K562 (cell line): ENCODE measurements at regions not wholly inside any gene's neighbourhood (a gene's known extent, or its start where the extent isn't known, plus 50 kb on each side); places are given as distances from the start of the nearest gene placed in this dataset.

ENCODE experiments used
- ATAC-seq: fragments of 200-7000 bp; cut with Tn5 transposase; 3 replicates; pipeline ENCODE4 v1.9.1; 2020; ENCODE audit warnings: moderate library complexity
- BruUV-seq: library from RNA; stranded (reverse); fragments of 400-500 nt; replicated peaks from 2 replicates; lab custom pipeline; 2021; lab: Mats Ljungman, UMichigan
- CTCF ChIA-PET: fragments of 300-600 bp; formaldehyde crosslinking; extraction: SDS; loops from one replicate; lab custom pipeline; 2021; ENCODE audit warnings: low intra/inter-chr PET ratio; lab: Yijun Ruan, JAX
- POLR2A ChIA-PET: fragments of 300-600, 350-650 bp; sonication (Branson Sonifier 250); formaldehyde crosslinking; extraction: SDS; loops from one replicate; lab custom pipeline; 2021; ENCODE audit warnings: antibody characterized with exemption, inconsistent platforms; lab: Yijun Ruan, JAX
- DNase-seq, 4 experiments: peaks; one replicate each; pipeline versions ENCODE4 v3.0.0 to v3.0.0-alpha.2; 2011 to 2018; ENCODE audit warnings: low spot score in 3 of 4, mixed read lengths in 3 of 4; ENCODE audit errors: extremely low read depth in 1 of 4
- FAIRE-seq: peaks from 2 replicates; lab custom pipeline; 2011; peaks lifted over from hg19 to GRCh38; lab: Jason Lieb, UNC
- H2AFZ ChIP-seq: 2 replicates; pipeline ENCODE4 v1.6.0; 2011; ENCODE audit warnings: low read depth, low read length, control low read depth, inconsistent platforms
- H3K27ac ChIP-seq: fragments of 200-600 bp; 3 replicates; pipeline ENCODE4 v1.8.0; 2011; ENCODE audit warnings: low read depth, mild to moderate bottlenecking, control low read depth, inconsistent platforms, low read length, moderate library complexity, mixed read lengths; ENCODE audit errors: extremely low read depth
- H3K27me3 ChIP-seq, 2 experiments: fragments of 300-600 bp in 1 of 2; 2 replicates in 1 of 2; 3 replicates in 1 of 2; pipeline versions ENCODE4 v1.6.0 to v1.8.0; 2011; ENCODE audit warnings: inconsistent platforms in 2 of 2, low read length in 2 of 2, mild to moderate bottlenecking in 1 of 2, mixed read lengths in 1 of 2, moderate library complexity in 1 of 2; ENCODE audit not compliant: control insufficient read depth in 2 of 2, insufficient read depth in 2 of 2
- H3K36me3 ChIP-seq: fragments of 300-600 bp; 3 replicates; pipeline ENCODE4 v1.8.0; 2011; ENCODE audit warnings: mild to moderate bottlenecking, low read length, inconsistent platforms; ENCODE audit not compliant: control insufficient read depth, insufficient read depth
- H3K4me1 ChIP-seq, 2 experiments: fragments of 200-600 bp in 1 of 2; replicated peaks in 1 of 2; 2 replicates in 1 of 2; 3 replicates in 1 of 2; pipeline versions ENCODE4 v1.5.1 to v1.8.0; 2011; ENCODE audit warnings: inconsistent platforms in 2 of 2, low read length in 2 of 2, mild to moderate bottlenecking in 1 of 2, mixed read lengths in 1 of 2, moderate library complexity in 1 of 2; ENCODE audit not compliant: control insufficient read depth in 2 of 2, insufficient read depth in 2 of 2
- H3K4me2 ChIP-seq: 2 replicates; pipeline ENCODE4 v1.6.1; 2011; ENCODE audit warnings: low read length, control low read depth, inconsistent platforms, mixed read lengths; ENCODE audit not compliant: insufficient read depth
- H3K4me3 ChIP-seq: fragments of 200-600 bp; sonication (generic), shearing (Covaris generic); 2 replicates; pipeline ENCODE4 v1.5.1; 2016; ENCODE audit warnings: control low read depth, inconsistent platforms
- H3K79me2 ChIP-seq: fragments of 200-600 bp; 3 replicates; pipeline ENCODE4 v1.8.0; 2011; ENCODE audit warnings: low read length, inconsistent platforms; ENCODE audit not compliant: control insufficient read depth, insufficient read depth
- H3K9ac ChIP-seq, 2 experiments: 2 replicates each; pipeline versions ENCODE4 v1.6.0 to v1.6.1; 2011; ENCODE audit warnings: low read depth in 2 of 2, low read length in 2 of 2, control low read depth in 1 of 2, inconsistent platforms in 1 of 2, mild to moderate bottlenecking in 1 of 2, mixed read lengths in 1 of 2; ENCODE audit not compliant: insufficient read depth in 1 of 2
- H3K9me1 ChIP-seq: one replicate; pipeline ENCODE4 v1.6.0; 2011; ENCODE audit warnings: inconsistent platforms, mild to moderate bottlenecking, low read length, moderate library complexity; ENCODE audit not compliant: control insufficient read depth, insufficient read depth
- H3K9me3 ChIP-seq: replicated peaks from 2 replicates; pipeline ENCODE4 v1.5.1; 2011; ENCODE audit warnings: low read depth, low read length, inconsistent platforms; ENCODE audit not compliant: control insufficient read depth, insufficient read depth
- H4K20me1 ChIP-seq: replicated peaks from 2 replicates; pipeline ENCODE4 v1.6.1; 2011; ENCODE audit warnings: low read length, inconsistent platforms, mixed read lengths; ENCODE audit not compliant: control insufficient read depth, insufficient read depth
- BDP1 ChIP-seq: IDR thresholded peaks from 3 replicates; pipeline ENCODE4 v1.6.1; 2011; ENCODE audit not compliant: insufficient read length, insufficient read depth
- BHLHE40 ChIP-seq: IDR thresholded peaks from 2 replicates; pipeline ENCODE4 v1.6.1; 2011; ENCODE audit warnings: low read length, improper control_type of control experiment
- CBX3 ChIP-seq, 2 experiments: IDR thresholded peaks; 1 replicate in 1 of 2; 2 replicates in 1 of 2; pipeline ENCODE4 v1.6.1; 2012; ENCODE audit warnings: inconsistent platforms in 2 of 2, low read length in 2 of 2, borderline replicate concordance in 1 of 2, control low read depth in 1 of 2
- DDX20 ChIP-seq: fragments of 450-650 bp; IDR thresholded peaks from 2 replicates; pipeline ENCODE4 v1.6.1; 2016; ENCODE audit warnings: missing genetic modification characterization, low read depth, mild to moderate bottlenecking, missing compliant biosample characterization, moderate library complexity
- HDAC6 ChIP-seq: IDR thresholded peaks from 2 replicates; pipeline ENCODE4 v1.6.1; 2012; ENCODE audit warnings: low read depth, mild to moderate bottlenecking, control low read depth, inconsistent platforms, low read length, moderate library complexity
- HNRNPUL1 ChIP-seq: fragments of 200-400 bp; formaldehyde crosslinking; IDR thresholded peaks from 2 replicates; pipeline ENCODE4 v1.6.1; 2017; ENCODE audit warnings: low read length
- LCOR ChIP-seq: sonication (generic); formaldehyde crosslinking; IDR thresholded peaks from 2 replicates; pipeline ENCODE4 v1.8.0; 2022; ENCODE audit warnings: mild to moderate bottlenecking, missing genetic modification reagents
- MTA3 ChIP-seq: fragments of 450-650 bp; formaldehyde crosslinking; IDR thresholded peaks from 2 replicates; pipeline ENCODE4 v1.6.1; 2017; ENCODE audit warnings: mild to moderate bottlenecking, borderline replicate concordance
- RAD21 ChIP-seq, 2 experiments: fragments of 250-450 bp in 1 of 2; fragments of 450-650 bp in 1 of 2; sonication (Bioruptor Pico) in 1 of 2; formaldehyde crosslinking in 1 of 2; IDR thresholded peaks in 1 of 2; conservative IDR thresholded peaks in 1 of 2; 2 replicates each; pipeline versions ENCODE4 v1.4.0 to v1.8.0; 2020 to 2022; ENCODE audit warnings: mild to moderate bottlenecking in 2 of 2, moderate library complexity in 1 of 2
- RFX7 ChIP-seq: fragments of 250-450 bp; sonication (Bioruptor Pico); IDR thresholded peaks from 2 replicates; pipeline ENCODE4 v1.5.1; 2021; ENCODE audit warnings: mild to moderate bottlenecking
- SFPQ ChIP-seq: fragments of 200-400 bp; formaldehyde crosslinking; IDR thresholded peaks from 2 replicates; pipeline ENCODE4 v1.6.1; 2017; ENCODE audit warnings: mild to moderate bottlenecking, low read depth, low read length, moderate library complexity
- USF2 ChIP-seq: sonication (generic); formaldehyde crosslinking; IDR thresholded peaks from 2 replicates; pipeline ENCODE4 v1.5.0; 2020; ENCODE audit warnings: missing genetic modification reagents
- YBX1 ChIP-seq: fragments of 450-650 bp; IDR thresholded peaks from 2 replicates; pipeline ENCODE4 v1.7.1; 2016; ENCODE audit warnings: mild to moderate bottlenecking
- ZNF133 ChIP-seq: fragments of 250-450 bp; sonication (Bioruptor Pico); IDR thresholded peaks from 2 replicates; pipeline ENCODE4 v1.4.0; 2020; ENCODE audit warnings: mild to moderate bottlenecking
- ZNF184 ChIP-seq: sonication (generic); formaldehyde crosslinking; IDR thresholded peaks from 2 replicates; pipeline ENCODE4 v1.5.0; 2020; ENCODE audit warnings: missing genetic modification reagents
- ZZZ3 ChIP-seq: fragments of 450-650 bp; IDR thresholded peaks from 2 replicates; pipeline ENCODE4 v1.6.1; 2016; ENCODE audit warnings: antibody characterized with exemption, mild to moderate bottlenecking, moderate library complexity
- WGBS: fragments of 100-300 bp; shearing (Covaris generic); methylation state at CpG from one replicate; pipeline ENCODE4 v1.1.6; 2016; ENCODE audit warnings: low coverage, mixed read lengths; ENCODE audit not compliant: insufficient coverage; ENCODE audit errors: missing lambda C conversion rate; 5-methylcytosine and 5-hydroxymethylcytosine counted together
- in situ Hi-C: fragments of 300-500 bp; cut with MboI; formaldehyde crosslinking; loops from 4 replicates; pipeline ENCODE4 v1.15.0; 2018; ENCODE audit warnings: inconsistent platforms, mixed read lengths
- intact Hi-C: fragments of 100-400 bp; cut with micrococcal nuclease; formaldehyde crosslinking; loops from 2 replicates; pipeline ENCODE4 v1.14.2; 2022

DNA sequence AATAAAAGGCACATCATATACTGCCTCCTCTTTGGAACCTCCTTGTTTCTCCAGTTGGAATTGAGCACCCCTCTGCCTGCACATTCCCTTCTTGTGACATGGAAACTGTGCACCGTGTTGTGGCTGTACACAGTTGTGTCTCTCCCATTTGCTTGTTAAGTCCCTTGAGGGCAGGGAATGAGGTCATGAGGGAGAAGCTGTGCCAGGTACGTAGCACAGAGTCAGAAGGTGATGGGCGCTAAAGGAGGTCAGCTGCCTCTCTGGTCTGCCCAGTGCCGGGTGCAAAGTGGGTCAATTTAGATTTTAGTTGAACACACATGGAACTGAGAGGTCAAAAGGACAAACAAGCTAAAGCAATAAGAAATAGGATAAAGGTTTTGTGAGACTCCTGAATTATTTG is 124.4 kb downstream of the FAM43A start:
- in situ Hi-C loops: no loop called here
- BruUV-seq: no TSS peak
- H3K9me3 ChIP-seq: no peaks in the 10 kb centered on the region
- no peak for TF ChIP-seq CBX3 (IDR thresholded peaks at IDR 0.05; ENCODE audit: borderline replicate concordance in 1 of 2, low read length in 2 of 2)
- TF ChIP-seq RFX7: no peak
- TF ChIP-seq RAD21 (CRISPR knock-in tag; conservative IDR thresholded peaks at IDR 0.05 in 1 of 2, IDR thresholded peaks at IDR 0.05 in 1 of 2): no peak
- TF ChIP-seq BDP1: no peak
- TF ChIP-seq MTA3: no peak
- TF ChIP-seq, all 486 proteins: peak for 0
- ATAC-seq: no peak
- no peaks in the 10 kb centered on the region for H4K20me1 ChIP-seq
- no peaks in the 10 kb centered on the region for H3K4me1 ChIP-seq
- intact Hi-C loops: no loop called here
- H3K79me2 ChIP-seq: no peaks in the 10 kb centered on the region
- ChIA-PET POLR2A (no interaction called here), CTCF (no interaction called here)
- H3K9ac ChIP-seq: no peak overlapping the region
- no peak for FAIRE-seq
- H3K27ac ChIP-seq: no peak overlapping the region
- no peak overlapping the region for H2AFZ ChIP-seq
- H3K4me3 ChIP-seq: no peak overlapping the region
- H3K9me1 ChIP-seq: no peaks in the 10 kb centered on the region
- H3K36me3 ChIP-seq: no peaks in the 10 kb centered on the region
- no peak overlapping the region for H3K4me2 ChIP-seq
- DNase-seq: no peak
- H3K27me3 ChIP-seq: peaks cover 12 to 52% of the 10 kb centered on the region in 2 experiments; a peak in 3 of 5 replicates
- 1% methylated on average over 4 of the region's 4 CpGs for WGBS

DNA sequence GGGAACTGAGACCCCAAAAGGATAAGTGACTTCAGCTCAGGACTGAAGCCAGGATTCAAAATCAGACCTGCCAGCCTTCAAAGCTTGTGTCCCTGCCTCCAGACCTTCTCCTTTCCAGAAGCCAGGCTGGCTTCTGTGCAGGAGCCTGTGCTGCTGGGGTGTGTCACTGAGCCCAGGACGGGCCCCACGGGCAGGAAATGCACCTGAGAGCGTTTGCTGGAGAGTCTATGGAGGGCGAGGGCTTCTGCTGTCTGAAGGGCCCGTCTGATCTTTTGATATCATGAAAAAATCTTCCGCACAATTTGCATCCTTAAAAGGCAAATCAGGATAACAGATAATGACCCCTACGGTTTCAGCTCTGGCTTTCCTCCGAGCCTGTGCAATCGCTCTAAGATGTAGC is 125.4 kb downstream of the FAM43A start:
- Histone ChIP-seq H3K9me3 (no peaks in the 10 kb centered on the region), H2AFZ (no peak overlapping the region)
- TF ChIP-seq LCOR (CRISPR knock-in tag) (no peak), BHLHE40 (no peak), ZNF184 (CRISPR knock-in tag) (no peak), YBX1 (no peak), USF2 (CRISPR knock-in tag) (no peak), SFPQ (no peak), HDAC6 (no peak), HNRNPUL1 (no peak), DDX20 (tag) (no peak), ZZZ3 (no peak), ZNF133 (CRISPR knock-in tag) (no peak)

More for the DNA sequence above, 125.4 kb downstream of the FAM43A start:
- Histone ChIP-seq H3K36me3 (no peaks in the 10 kb centered on the region), H3K4me3 (no peak overlapping the region), H3K4me1 (no peaks in the 10 kb centered on the region), H3K79me2 (no peaks in the 10 kb centered on the region), H3K27me3 (peaks cover 14 to 50% of the 10 kb centered on the region in 2 experiments; a peak in 4 of 5 replicates), H3K27ac (no peak overlapping the region), H3K9me1 (no peaks in the 10 kb centered on the region), H3K9ac (no peak overlapping the region), H4K20me1 (no peaks in the 10 kb centered on the region), H3K4me2 (no peak overlapping the region)
- ATAC-seq (no peak), FAIRE-seq (no peak), DNase-seq (no peak)
- BruUV-seq: no TSS peak
- WGBS: 2% methylated on average over 9 of the region's 9 CpGs
- CTCF ChIA-PET: no interaction called here
- intact Hi-C loops: no loop called here
- in situ Hi-C loops: no loop called here
- POLR2A ChIA-PET: no interaction called here
